IMR-90 (cell line): ENCODE measurements at regions not wholly inside any gene's neighbourhood (a gene's known extent, or its start where the extent isn't known, plus 50 kb on each side); places are given as distances from the start of the nearest gene placed in this dataset.

Source experiments
- ATAC-seq: fragments of 200-7000 bp; cut with Tn5 transposase; 2 replicates; pipeline ENCODE4 v1.9.1; 2020; ENCODE audit warnings: low read depth, mild to moderate bottlenecking, moderate library complexity
- BruUV-seq: library from RNA; stranded (reverse); fragments of 400-500 nt; replicated peaks from 2 replicates; lab custom pipeline; 2021; lab: Mats Ljungman, UMichigan
- CTCF ChIA-PET: fragments of 300-600 bp; formaldehyde crosslinking; extraction: SDS; loops from one replicate; lab custom pipeline; 2021; ENCODE audit warnings: antibody characterized with exemption; lab: Yijun Ruan, JAX
- POLR2A ChIA-PET: fragments of 300-600 bp; sonication (Branson Sonifier 250); formaldehyde crosslinking; loops from one replicate; lab custom pipeline; 2022; ENCODE audit warnings: antibody characterized with exemption; ENCODE audit not compliant: unreplicated experiment; lab: Charles Lee
- DNase-seq: peaks from one replicate; pipeline ENCODE4 v3.0.0; 2013
- H2AFZ ChIP-seq: replicated peaks from 2 replicates; pipeline ENCODE3; 2013; ENCODE audit warnings: low read length, mild to moderate bottlenecking; ENCODE audit not compliant: poor library complexity
- H2AK5ac ChIP-seq: 2 replicates; pipeline ENCODE4 v1.6.1; 2013; ENCODE audit warnings: low read depth, low read length, inconsistent platforms
- H2AK9ac ChIP-seq: replicated peaks from 2 replicates; pipeline ENCODE3; 2013; ENCODE audit warnings: mild to moderate bottlenecking, low read depth, low read length, moderate library complexity; ENCODE audit not compliant: poor library complexity
- H2BK120ac ChIP-seq: 2 replicates; pipeline ENCODE4 v1.6.1; 2013; ENCODE audit warnings: low read depth, low read length, inconsistent platforms
- H2BK15ac ChIP-seq: 3 replicates; pipeline ENCODE4 v1.6.1; 2013; ENCODE audit warnings: low read depth, low read length, inconsistent platforms
- H2BK20ac ChIP-seq: 2 replicates; pipeline ENCODE4 v1.6.1; 2013; ENCODE audit warnings: low read depth, mild to moderate bottlenecking, inconsistent platforms, low read length, moderate library complexity
- H2BK5ac ChIP-seq: 2 replicates; pipeline ENCODE4 v1.6.1; 2013; ENCODE audit warnings: mild to moderate bottlenecking, low read depth, low read length, inconsistent platforms; ENCODE audit not compliant: poor library complexity, severe bottlenecking
- H3K14ac ChIP-seq: replicated peaks from 2 replicates; pipeline ENCODE4 v1.6.1; 2013; ENCODE audit warnings: low read depth, low read length, inconsistent platforms
- H3K18ac ChIP-seq: 2 replicates; pipeline ENCODE4 v1.6.1; 2013; ENCODE audit warnings: low read depth, low read length, control low read depth
- H3K23ac ChIP-seq: 2 replicates; pipeline ENCODE4 v1.6.1; 2013; ENCODE audit warnings: low read depth, low read length, inconsistent platforms
- H3K27ac ChIP-seq: 2 replicates; pipeline ENCODE4 v1.5.1; 2013; ENCODE audit warnings: mild to moderate bottlenecking, control low read depth, low read length; ENCODE audit not compliant: insufficient read depth
- H3K27me3 ChIP-seq: 2 replicates; pipeline ENCODE4 v1.6.1; 2013; ENCODE audit warnings: low read length; ENCODE audit not compliant: control insufficient read depth, insufficient read depth
- H3K36me3 ChIP-seq: 2 replicates; pipeline ENCODE4 v1.6.1; 2013; ENCODE audit warnings: low read length, mixed read lengths; ENCODE audit not compliant: control insufficient read depth, insufficient read depth
- H3K4ac ChIP-seq: 2 replicates; pipeline ENCODE4 v1.6.1; 2013; ENCODE audit warnings: low read depth, low read length, inconsistent platforms
- H3K4me1 ChIP-seq: 2 replicates; pipeline ENCODE4 v1.6.1; 2013; ENCODE audit warnings: low read length, mixed read lengths; ENCODE audit not compliant: control insufficient read depth, insufficient read depth
- H3K4me2 ChIP-seq: 2 replicates; pipeline ENCODE4 v1.6.1; 2013; ENCODE audit warnings: low read depth, mild to moderate bottlenecking, control low read depth, low read length, moderate library complexity
- H3K4me3 ChIP-seq: 2 replicates; pipeline ENCODE4 v1.5.1; 2013; ENCODE audit warnings: low read depth, mild to moderate bottlenecking, control low read depth, low read length, moderate library complexity; ENCODE audit not compliant: insufficient read depth
- H3K56ac ChIP-seq: 2 replicates; pipeline ENCODE4 v1.6.1; 2013; ENCODE audit warnings: low read length, inconsistent platforms; ENCODE audit not compliant: insufficient read depth; ENCODE audit errors: extremely low read depth
- H3K79me1 ChIP-seq, 2 experiments: 2 replicates each; pipeline ENCODE4 v1.6.1; 2013; ENCODE audit warnings: low read length in 2 of 2, inconsistent platforms in 1 of 2, low read depth in 1 of 2
- H3K9ac ChIP-seq: 2 replicates; pipeline ENCODE4 v1.6.1; 2013; ENCODE audit warnings: low read depth, low read length, control low read depth
- H3K9me1 ChIP-seq: 2 replicates; pipeline ENCODE4 v1.6.1; 2013; ENCODE audit warnings: low read length, inconsistent platforms; ENCODE audit not compliant: insufficient read depth
- H3K9me3 ChIP-seq: 2 replicates; pipeline ENCODE4 v1.6.1; 2013; ENCODE audit warnings: low read length; ENCODE audit not compliant: control insufficient read depth, insufficient read depth
- H4K20me1 ChIP-seq: 2 replicates; pipeline ENCODE4 v1.6.1; 2013; ENCODE audit warnings: low read length, inconsistent platforms; ENCODE audit not compliant: insufficient read depth
- H4K5ac ChIP-seq: 2 replicates; pipeline ENCODE4 v1.6.1; 2013; ENCODE audit warnings: mild to moderate bottlenecking, low read depth, low read length, control low read depth
- H4K8ac ChIP-seq, 2 experiments: 2 replicates each; pipeline ENCODE4 v1.6.1; 2013; ENCODE audit warnings: low read depth in 2 of 2, low read length in 2 of 2, control low read depth in 1 of 2, inconsistent platforms in 1 of 2
- H4K91ac ChIP-seq: 2 replicates; pipeline ENCODE4 v1.6.1; 2013; ENCODE audit warnings: low read depth, low read length, inconsistent platforms; ENCODE audit not compliant: insufficient read depth
- BHLHE40 ChIP-seq: fragments of 150-350 bp; IDR thresholded peaks from 2 replicates; pipeline ENCODE4 v1.6.1; 2016; ENCODE audit warnings: mild to moderate bottlenecking, low read depth, low read length
- CEBPB ChIP-seq: IDR thresholded peaks from 2 replicates; pipeline ENCODE4 v1.6.1; 2012; ENCODE audit warnings: low read depth, low read length, improper control_type of control experiment
- CHD1 ChIP-seq: IDR thresholded peaks from 2 replicates; pipeline ENCODE4 v1.6.1; 2012; ENCODE audit warnings: low read depth, low read length, improper control_type of control experiment
- FOS ChIP-seq: fragments of 150-350 bp; IDR thresholded peaks from 2 replicates; pipeline ENCODE4 v1.6.1; 2016; ENCODE audit warnings: low read depth, low read length
- MAFK ChIP-seq: IDR thresholded peaks from 2 replicates; pipeline ENCODE4 v1.6.1; 2012; ENCODE audit warnings: low read depth, low read length, improper control_type of control experiment
- MAZ ChIP-seq: IDR thresholded peaks from 2 replicates; pipeline ENCODE4 v1.6.1; 2012; ENCODE audit warnings: low read depth, mild to moderate bottlenecking, low read length, improper control_type of control experiment, moderate library complexity, borderline replicate concordance
- MXI1 ChIP-seq: IDR thresholded peaks from 2 replicates; pipeline ENCODE4 v1.6.1; 2012; ENCODE audit warnings: low read depth, mild to moderate bottlenecking, low read length, moderate library complexity, borderline replicate concordance
- POLR2A ChIP-seq: IDR thresholded peaks from 2 replicates; pipeline ENCODE4 v1.6.1; 2012; ENCODE audit warnings: mild to moderate bottlenecking, low read depth, low read length
- RAD21 ChIP-seq: IDR thresholded peaks from 2 replicates; pipeline ENCODE4 v1.6.1; 2012; ENCODE audit warnings: low read length, improper control_type of control experiment
- RCOR1 ChIP-seq: IDR thresholded peaks from 2 replicates; pipeline ENCODE4 v1.6.1; 2012; ENCODE audit warnings: mild to moderate bottlenecking, low read length, improper control_type of control experiment; ENCODE audit not compliant: insufficient replicate concordance
- RFX5 ChIP-seq: IDR thresholded peaks from 2 replicates; pipeline ENCODE4 v1.8.0; 2012; ENCODE audit warnings: low read depth, mild to moderate bottlenecking, low read length, moderate library complexity
- SMC3 ChIP-seq: fragments of 150-350 bp; IDR thresholded peaks from 2 replicates; pipeline ENCODE4 v1.6.1; 2016; ENCODE audit warnings: low read depth, mild to moderate bottlenecking, antibody characterized with exemption, low read length, moderate library complexity
- WGBS, 2 experiments: methylation state at CpG; one replicate each; pipeline versions ENCODE4 v1.1.5 to v1.1.7; 2013; ENCODE audit warnings: missing lambda C conversion rate in 2 of 2; ENCODE audit not compliant: insufficient read length in 1 of 2; ENCODE audit errors: extremely low coverage in 2 of 2; 5-methylcytosine and 5-hydroxymethylcytosine counted together
- dilution Hi-C: fragments of 300-500 bp; cut with HindIII; formaldehyde crosslinking; loops from one replicate; pipeline ENCODE4 v1.14.3; 2018; ENCODE audit warnings: low sequenced_read_pairs; ENCODE audit not compliant: unreplicated experiment
- in situ Hi-C: fragments of 300-500 bp; cut with MboI; formaldehyde crosslinking; loops from 3 replicates; pipeline ENCODE4 v1.14.3; 2019; ENCODE audit warnings: low sequenced_read_pairs, inconsistent platforms, mixed read lengths
- intact Hi-C: fragments of 100-400 bp; cut with micrococcal nuclease; formaldehyde crosslinking; loops from 2 replicates; pipeline ENCODE4 v1.10.0; 2022
- TF ChIP-seq, protein P1 (sequence below): fragments of 150-350 bp; IDR thresholded peaks from 2 replicates; pipeline ENCODE4 v1.6.1; 2016; ENCODE audit warnings: low read depth, mild to moderate bottlenecking, low read length, moderate library complexity, borderline replicate concordance
- TF ChIP-seq, protein P2 (sequence below): conservative IDR thresholded peaks from 2 replicates; pipeline ENCODE4 v1.5.1; 2012; ENCODE audit warnings: mild to moderate bottlenecking, low read depth, low read length, improper control_type of control experiment
- TF ChIP-seq, protein P3 (sequence below): fragments of 150-350 bp; IDR thresholded peaks from 2 replicates; pipeline ENCODE4 v1.6.1; 2017; ENCODE audit warnings: mild to moderate bottlenecking, antibody characterized with exemption, low read length, low read depth

DNA sequence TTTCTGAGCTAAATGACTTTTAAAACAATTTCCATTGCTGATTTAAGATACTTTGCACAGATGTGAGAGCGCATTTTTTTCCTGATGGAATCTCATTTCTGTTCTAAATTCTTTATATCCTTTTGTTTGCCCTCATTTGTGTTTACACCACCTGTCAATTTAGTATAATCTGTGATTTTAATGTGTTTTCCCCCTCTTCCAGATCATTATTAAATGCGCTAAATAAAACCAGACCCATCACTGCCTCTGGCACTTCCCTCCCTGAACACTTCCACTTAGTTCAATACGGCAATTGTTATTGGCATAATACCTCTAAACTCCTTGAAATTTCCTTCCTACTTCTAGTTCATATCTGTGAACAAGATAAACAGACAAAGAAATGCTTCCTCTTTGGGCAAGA lies 186.9 kb upstream of the ADGRL2 start:
- intact Hi-C loops = no loop called here
- ATAC-seq = no peak

More for the DNA sequence above, 186.9 kb upstream of the ADGRL2 start:
- Histone ChIP-seq H4K8ac (no peak overlapping the region), H3K9ac (no peak overlapping the region), H2BK5ac (no peak overlapping the region), H2BK20ac (no peak overlapping the region), H2AK9ac (no peak overlapping the region), H3K27ac (no peak overlapping the region), H3K27me3 (no peaks in the 10 kb centered on the region), H3K4me2 (no peak overlapping the region), H2AK5ac (no peak overlapping the region), H3K23ac (no peak overlapping the region), H3K9me3 (no peaks in the 10 kb centered on the region), H4K20me1 (no peaks in the 10 kb centered on the region), H3K56ac (no peak overlapping the region), H2AFZ (no peak overlapping the region), H3K4me3 (no peak overlapping the region), H2BK120ac (no peak overlapping the region), H4K5ac (no peak overlapping the region), H3K79me1 (no peaks in the 10 kb centered on the region), H3K4ac (no peak overlapping the region), H2BK15ac (no peak overlapping the region), H4K91ac (no peak overlapping the region), H3K14ac (no peak overlapping the region), H3K36me3 (no peaks in the 10 kb centered on the region), H3K9me1 (no peaks in the 10 kb centered on the region), H3K18ac (no peak overlapping the region), H3K4me1 (no peaks in the 10 kb centered on the region)
- no peak for DNase-seq
- TF ChIP-seq POLR2A = no peak
- no peak for TF ChIP-seq CHD1
- no peak for TF ChIP-seq BHLHE40
- no peak for TF ChIP-seq RCOR1
- TF ChIP-seq SMC3 = no peak
- no peak for TF ChIP-seq RAD21
- TF ChIP-seq, protein P1, sequence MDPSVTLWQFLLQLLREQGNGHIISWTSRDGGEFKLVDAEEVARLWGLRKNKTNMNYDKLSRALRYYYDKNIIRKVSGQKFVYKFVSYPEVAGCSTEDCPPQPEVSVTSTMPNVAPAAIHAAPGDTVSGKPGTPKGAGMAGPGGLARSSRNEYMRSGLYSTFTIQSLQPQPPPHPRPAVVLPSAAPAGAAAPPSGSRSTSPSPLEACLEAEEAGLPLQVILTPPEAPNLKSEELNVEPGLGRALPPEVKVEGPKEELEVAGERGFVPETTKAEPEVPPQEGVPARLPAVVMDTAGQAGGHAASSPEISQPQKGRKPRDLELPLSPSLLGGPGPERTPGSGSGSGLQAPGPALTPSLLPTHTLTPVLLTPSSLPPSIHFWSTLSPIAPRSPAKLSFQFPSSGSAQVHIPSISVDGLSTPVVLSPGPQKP = no peak
- TF ChIP-seq CEBPB = no peak
- no peak for TF ChIP-seq MAFK
- TF ChIP-seq FOS = no peak
- no peak for TF ChIP-seq RFX5
- TF ChIP-seq, protein P2, sequence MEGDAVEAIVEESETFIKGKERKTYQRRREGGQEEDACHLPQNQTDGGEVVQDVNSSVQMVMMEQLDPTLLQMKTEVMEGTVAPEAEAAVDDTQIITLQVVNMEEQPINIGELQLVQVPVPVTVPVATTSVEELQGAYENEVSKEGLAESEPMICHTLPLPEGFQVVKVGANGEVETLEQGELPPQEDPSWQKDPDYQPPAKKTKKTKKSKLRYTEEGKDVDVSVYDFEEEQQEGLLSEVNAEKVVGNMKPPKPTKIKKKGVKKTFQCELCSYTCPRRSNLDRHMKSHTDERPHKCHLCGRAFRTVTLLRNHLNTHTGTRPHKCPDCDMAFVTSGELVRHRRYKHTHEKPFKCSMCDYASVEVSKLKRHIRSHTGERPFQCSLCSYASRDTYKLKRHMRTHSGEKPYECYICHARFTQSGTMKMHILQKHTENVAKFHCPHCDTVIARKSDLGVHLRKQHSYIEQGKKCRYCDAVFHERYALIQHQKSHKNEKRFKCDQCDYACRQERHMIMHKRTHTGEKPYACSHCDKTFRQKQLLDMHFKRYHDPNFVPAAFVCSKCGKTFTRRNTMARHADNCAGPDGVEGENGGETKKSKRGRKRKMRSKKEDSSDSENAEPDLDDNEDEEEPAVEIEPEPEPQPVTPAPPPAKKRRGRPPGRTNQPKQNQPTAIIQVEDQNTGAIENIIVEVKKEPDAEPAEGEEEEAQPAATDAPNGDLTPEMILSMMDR = no peak
- TF ChIP-seq MXI1 = no peak
- TF ChIP-seq MAZ = no peak
- TF ChIP-seq, protein P3, sequence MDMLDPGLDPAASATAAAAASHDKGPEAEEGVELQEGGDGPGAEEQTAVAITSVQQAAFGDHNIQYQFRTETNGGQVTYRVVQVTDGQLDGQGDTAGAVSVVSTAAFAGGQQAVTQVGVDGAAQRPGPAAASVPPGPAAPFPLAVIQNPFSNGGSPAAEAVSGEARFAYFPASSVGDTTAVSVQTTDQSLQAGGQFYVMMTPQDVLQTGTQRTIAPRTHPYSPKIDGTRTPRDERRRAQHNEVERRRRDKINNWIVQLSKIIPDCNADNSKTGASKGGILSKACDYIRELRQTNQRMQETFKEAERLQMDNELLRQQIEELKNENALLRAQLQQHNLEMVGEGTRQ = no peak
- POLR2A ChIA-PET = no interaction called here
- dilution Hi-C loops = no loop called here
- in situ Hi-C loops = no loop called here
- CTCF ChIA-PET = no interaction called here
- no TSS peak for BruUV-seq
- 83% methylated on average over 1 of the region's 3 CpGs; no CpG with 5 or more reads in 1 of the 2 experiments for WGBS, 2 experiments
